ENCODE measurements at regions not wholly inside any gene's neighbourhood (a gene's known extent, or its start where the extent isn't known, plus 50 kb on each side); places are given as distances from the start of the nearest gene placed in this dataset. TPM values are rescaled to one million over a fixed set of nuclear protein-coding genes. Genes with fewer than 3 reads are reported as not detected.

- Histone ChIP-seq H3K36me3 (no peaks in the 10 kb centered on the region), H3K9me3 (no peaks in the 10 kb centered on the region), H3K27ac (no peak overlapping the region), H3K4me1 (no peaks in the 10 kb centered on the region), H3K4me3 (no peak overlapping the region), H3K27me3 (no peaks in the 10 kb centered on the region)
- no peak for TF ChIP-seq CTCF (IDR thresholded peaks at IDR 0.05)
- no peak for DNase-seq
- ATAC-seq, result no peak
- intact Hi-C loops (cut with DNase I), result no loop called here
Measured at GRCh38 chr1:97976801-97977200, 56.0 kb upstream of the DPYD start.

Small RNA genes lying in the stretch of these regions (microRNA-seq; reads per million reads assigned to microRNA genes)
- not detected for gene MIR2682 (ENCODE audit: borderline microRNAs expressed)
